Osteocyte (in vitro differentiated cells): ENCODE measurements at regions not wholly inside any gene's neighbourhood (a gene's known extent, or its start where the extent isn't known, plus 50 kb on each side); places are given as distances from the start of the nearest gene placed in this dataset.
A peak's percentile ranks its signal among the peaks of the same experiment; 100 is the strongest.

Source experiments
- DNase-seq: peaks from one replicate; pipeline ENCODE4 v3.0.0; 2021; ENCODE audit warnings: mixed read lengths; ENCODE audit not compliant: unreplicated experiment; ENCODE audit errors: extremely low spot score
- H3K27ac Mint-ChIP-seq: one replicate; pipeline ENCODE4 v1.8.0; 2021; ENCODE audit warnings: mild to moderate bottlenecking, mixed read lengths; ENCODE audit not compliant: unreplicated experiment
- H3K27me3 Mint-ChIP-seq: one replicate; pipeline ENCODE4 v1.8.0; 2021; ENCODE audit warnings: mixed read lengths; ENCODE audit not compliant: unreplicated experiment
- H3K36me3 Mint-ChIP-seq: one replicate; pipeline ENCODE4 v1.8.0; 2021; ENCODE audit warnings: mixed read lengths; ENCODE audit not compliant: unreplicated experiment
- H3K4me1 Mint-ChIP-seq: one replicate; pipeline ENCODE4 v1.8.0; 2021; ENCODE audit warnings: mixed read lengths; ENCODE audit not compliant: unreplicated experiment
- H3K4me3 Mint-ChIP-seq: one replicate; pipeline ENCODE4 v1.8.0; 2021; ENCODE audit warnings: mild to moderate bottlenecking, moderate library complexity, mixed read lengths; ENCODE audit not compliant: unreplicated experiment
- H3K9me3 Mint-ChIP-seq: one replicate; pipeline ENCODE4 v1.8.0; 2021; ENCODE audit warnings: mixed read lengths; ENCODE audit not compliant: unreplicated experiment
- CTCF ChIP-seq: fragments of 200-600 bp; sonication (generic); IDR thresholded peaks from 2 replicates; pipeline ENCODE4 v1.5.0; 2021; ENCODE audit warnings: antibody characterized with exemption, mild to moderate bottlenecking, moderate library complexity

GRCh38 chr6:9155836-9156235 is 720.5 kb upstream of the SLC35B3 start:
- TF ChIP-seq CTCF: no peak

GRCh38 chr6:9143140-9143539 is 707.8 kb upstream of the SLC35B3 start:
- DNase-seq: no peak
- H3K36me3 Mint-ChIP-seq: no peaks in the 10 kb centered on the region
- no peak for TF ChIP-seq CTCF
- no peaks in the 10 kb centered on the region for H3K27me3 Mint-ChIP-seq
- H3K4me1 Mint-ChIP-seq: peaks cover 18% of the 10 kb centered on the region
- H3K4me3 Mint-ChIP-seq: no peak overlapping the region
- no peak overlapping the region for H3K27ac Mint-ChIP-seq
- peaks cover 10% of the 10 kb centered on the region for H3K9me3 Mint-ChIP-seq

More at GRCh38 chr6:9155836-9156235, 720.5 kb upstream of the SLC35B3 start:
- Mint-ChIP-seq H3K4me3 (no peak overlapping the region), H3K27ac (no peak overlapping the region), H3K9me3 (no peaks in the 10 kb centered on the region), H3K36me3 (no peaks in the 10 kb centered on the region), H3K4me1 (no peaks in the 10 kb centered on the region), H3K27me3 (peaks cover 3% of the 10 kb centered on the region)
- DNase-seq: no peak

GRCh38 chr6:9140951-9141460 is 705.7 kb upstream of the SLC35B3 start:
- Mint-ChIP-seq H3K27ac (peak overlapping the region; percentile 85), H3K36me3 (no peaks in the 10 kb centered on the region), H3K4me1 (peaks cover 18% of the 10 kb centered on the region), H3K4me3 (no peak overlapping the region), H3K9me3 (peaks cover 10% of the 10 kb centered on the region), H3K27me3 (no peaks in the 10 kb centered on the region)
- no peak for DNase-seq
- TF ChIP-seq CTCF: no peak

GRCh38 chr6:9140172-9140571 is 704.8 kb upstream of the SLC35B3 start:
- Mint-ChIP-seq H3K4me3 (no peak overlapping the region), H3K36me3 (no peaks in the 10 kb centered on the region), H3K27me3 (no peaks in the 10 kb centered on the region), H3K9me3 (peaks cover 10% of the 10 kb centered on the region), H3K27ac (no peak overlapping the region), H3K4me1 (peaks cover 18% of the 10 kb centered on the region)
- TF ChIP-seq CTCF: no peak
- no peak for DNase-seq

GRCh38 chr6:9139746-9140145 is 704.4 kb upstream of the SLC35B3 start:
- no peak for TF ChIP-seq CTCF
- Mint-ChIP-seq H3K36me3 (no peaks in the 10 kb centered on the region), H3K4me1 (peaks cover 18% of the 10 kb centered on the region), H3K27ac (no peak overlapping the region), H3K27me3 (no peaks in the 10 kb centered on the region), H3K4me3 (no peak overlapping the region), H3K9me3 (peaks cover 7% of the 10 kb centered on the region)
- DNase-seq: no peak
